SK-N-SH (cell line): ENCODE measurements at regions not wholly inside any gene's neighbourhood (a gene's known extent, or its start where the extent isn't known, plus 50 kb on each side); places are given as distances from the start of the nearest gene placed in this dataset.

ENCODE experiments used
- CTCF ChIP-seq: fragments of 200-600 bp; sonication (generic); IDR thresholded peaks from 2 replicates; pipeline ENCODE4 v1.6.1; 2017; ENCODE audit warnings: antibody characterized with exemption, mild to moderate bottlenecking, moderate library complexity
- EZH2phosphoT487 ChIP-seq: fragments of 200-600 bp; sonication (generic); IDR thresholded peaks from 2 replicates; pipeline ENCODE4 v1.6.1; 2017; ENCODE audit warnings: low read depth, mixed run types, mild to moderate bottlenecking, antibody characterized with exemption, moderate library complexity, borderline replicate concordance
- GABPA ChIP-seq: IDR thresholded peaks from 2 replicates; pipeline ENCODE4 v1.4.0; 2012; ENCODE audit warnings: low read depth, mild to moderate bottlenecking
- JUND ChIP-seq: IDR thresholded peaks from 2 replicates; pipeline ENCODE4 v1.4.0; 2012
- MEF2A ChIP-seq: IDR thresholded peaks from 2 replicates; pipeline ENCODE4 v1.4.0; 2012; ENCODE audit warnings: low read depth, borderline replicate concordance
- NFIC ChIP-seq: IDR thresholded peaks from 2 replicates; pipeline ENCODE4 v1.4.0; 2012; ENCODE audit warnings: borderline replicate concordance
- RAD21 ChIP-seq: IDR thresholded peaks from 2 replicates; pipeline ENCODE4 v1.6.1; 2012; ENCODE audit warnings: mild to moderate bottlenecking, low read length
- REST ChIP-seq: IDR thresholded peaks from 2 replicates; pipeline ENCODE4 v1.6.1; 2012; ENCODE audit warnings: mild to moderate bottlenecking, low read depth, low read length, moderate library complexity
- RFX5 ChIP-seq: IDR thresholded peaks from 2 replicates; pipeline ENCODE4 v1.6.1; 2012; ENCODE audit warnings: mild to moderate bottlenecking, improper control_type of control experiment, low read length
- SMC3 ChIP-seq: IDR thresholded peaks from 2 replicates; pipeline ENCODE4 v1.6.1; 2012; ENCODE audit warnings: low read depth, low read length, improper control_type of control experiment
- TAF1 ChIP-seq: IDR thresholded peaks from 2 replicates; pipeline ENCODE4 v1.6.1; 2012; ENCODE audit warnings: low read depth, mild to moderate bottlenecking, low read length, moderate library complexity, borderline replicate concordance
- USF1 ChIP-seq: IDR thresholded peaks from 2 replicates; pipeline ENCODE4 v1.4.0; 2012; ENCODE audit warnings: low read depth, borderline replicate concordance
- YY1 ChIP-seq: IDR thresholded peaks from 2 replicates; pipeline ENCODE4 v1.4.0; 2012; ENCODE audit warnings: low read depth, mild to moderate bottlenecking

- TF ChIP-seq MEF2A (no peak), EZH2phosphoT487 (no peak), JUND (no peak), CTCF (no peak), USF1 (no peak), SMC3 (no peak), RAD21 (no peak), REST (no peak), TAF1 (no peak), GABPA (no peak), NFIC (no peak), YY1 (no peak), RFX5 (no peak)
Measured at GRCh38 chr12:30482650-30483049, 213.0 kb downstream of the IPO8 start.
